Naive B cell (primary cell): ENCODE measurements at regions not wholly inside any gene's neighbourhood (a gene's known extent, or its start where the extent isn't known, plus 50 kb on each side); places are given as distances from the start of the nearest gene placed in this dataset.

Source experiments
- ATAC-seq, 2 donors: fragments of 150-1000 bp; cut with Tn5 transposase; 2 replicates each; pipeline ENCODE4 v1.10.0; 2021; ENCODE audit warnings: low read depth in 2 of 2, mild to moderate bottlenecking in 2 of 2, moderate library complexity in 2 of 2
- DNase-seq: peaks from one replicate; pipeline ENCODE4 v3.0.0; 2022
- H3K27ac Mint-ChIP-seq, 6 donors: one replicate each; pipeline ENCODE4 v1.8.0; 2020 to 2022; ENCODE audit warnings: mild to moderate bottlenecking in 6 of 6, mixed read lengths in 6 of 6, moderate library complexity in 5 of 6, inconsistent platforms in 2 of 6
- H3K27me3 Mint-ChIP-seq, 3 donors: one replicate each; pipeline ENCODE4 v1.8.0; 2021 to 2022; ENCODE audit warnings: mixed read lengths in 3 of 3, mild to moderate bottlenecking in 1 of 3
- H3K36me3 Mint-ChIP-seq, 2 donors: one replicate each; pipeline ENCODE4 v1.8.0; 2020 to 2022; ENCODE audit warnings: mixed read lengths in 2 of 2, inconsistent platforms in 1 of 2, mild to moderate bottlenecking in 1 of 2
- H3K4me1 Mint-ChIP-seq, 3 donors: one replicate each; pipeline ENCODE4 v1.8.0; 2020 to 2022; ENCODE audit warnings: mixed read lengths in 3 of 3, inconsistent platforms in 1 of 3, mild to moderate bottlenecking in 1 of 3, moderate library complexity in 1 of 3
- H3K4me3 Mint-ChIP-seq, 8 donors: one replicate each; pipeline ENCODE4 v1.8.0; 2020 to 2022; ENCODE audit warnings: mild to moderate bottlenecking in 8 of 8, mixed read lengths in 8 of 8, moderate library complexity in 8 of 8, inconsistent platforms in 2 of 8
- H3K9me3 Mint-ChIP-seq, 7 donors: one replicate each; pipeline ENCODE4 v1.8.0; 2020 to 2022; ENCODE audit warnings: mixed read lengths in 7 of 7, mild to moderate bottlenecking in 5 of 7, inconsistent platforms in 2 of 7, moderate library complexity in 1 of 7

- H3K27ac Mint-ChIP-seq: no peak overlapping the region
- H3K36me3 Mint-ChIP-seq: no peaks in the 10 kb centered on the region
- DNase-seq (no peak), ATAC-seq (no peak)
- no peaks in the 10 kb centered on the region for H3K4me1 Mint-ChIP-seq
- H3K9me3 Mint-ChIP-seq: peaks cover 0 to 6% (median 1%) of the 10 kb centered on the region in 7 donors
- H3K27me3 Mint-ChIP-seq: peaks cover 23 to 36% (median 25%) of the 10 kb centered on the region in 3 donors
- H3K4me3 Mint-ChIP-seq: no peak overlapping the region
Observed at GRCh38 chr13:26456650-26457049, 100.8 kb upstream of the WASF3 start.

- Mint-ChIP-seq H3K4me1 (no peaks in the 10 kb centered on the region), H3K36me3 (no peaks in the 10 kb centered on the region), H3K27me3 (peaks cover 29 to 40% (median 30%) of the 10 kb centered on the region in 3 donors), H3K27ac (no peak overlapping the region), H3K9me3 (peaks cover 0 to 6% (median 0%) of the 10 kb centered on the region in 7 donors), H3K4me3 (no peak overlapping the region)
- DNase-seq (no peak), ATAC-seq (no peak)
Observed at GRCh38 chr13:26457212-26457611, 100.3 kb upstream of the WASF3 start.

- no peaks in the 10 kb centered on the region for H3K36me3 Mint-ChIP-seq
- DNase-seq: no peak
- no peak for ATAC-seq
- H3K4me3 Mint-ChIP-seq: no peak overlapping the region
- H3K4me1 Mint-ChIP-seq: no peaks in the 10 kb centered on the region
- H3K9me3 Mint-ChIP-seq: peaks cover 0 to 2% (median 0%) of the 10 kb centered on the region in 7 donors
- peaks cover 31 to 34% (median 31%) of the 10 kb centered on the region in 3 donors for H3K27me3 Mint-ChIP-seq
- no peak overlapping the region for H3K27ac Mint-ChIP-seq
Observed at GRCh38 chr13:26458196-26458749, 99.2 kb upstream of the WASF3 start.

- DNase-seq: no peak
- Mint-ChIP-seq H3K9me3 (peaks cover 0 to 2% (median 0%) of the 10 kb centered on the region in 7 donors), H3K4me3 (no peak overlapping the region), H3K4me1 (no peaks in the 10 kb centered on the region), H3K27me3 (peaks cover 32 to 44% (median 41%) of the 10 kb centered on the region in 3 donors), H3K27ac (no peak overlapping the region), H3K36me3 (no peaks in the 10 kb centered on the region)
- no peak for ATAC-seq
Observed at GRCh38 chr13:26459276-26460131, 98.0 kb upstream of the WASF3 start.

- H3K4me3 Mint-ChIP-seq: no peak overlapping the region
- peaks cover 32 to 55% (median 46%) of the 10 kb centered on the region in 3 donors for H3K27me3 Mint-ChIP-seq
- peaks cover 0 to 2% (median 0%) of the 10 kb centered on the region in 7 donors for H3K9me3 Mint-ChIP-seq
- DNase-seq: no peak
- no peak for ATAC-seq
- H3K4me1 Mint-ChIP-seq: no peaks in the 10 kb centered on the region
- no peak overlapping the region for H3K27ac Mint-ChIP-seq
- no peaks in the 10 kb centered on the region for H3K36me3 Mint-ChIP-seq
Observed at GRCh38 chr13:26460648-26461047, 96.8 kb upstream of the WASF3 start.

- Mint-ChIP-seq H3K27me3 (peaks cover 19 to 59% (median 54%) of the 10 kb centered on the region in 3 donors), H3K4me1 (no peaks in the 10 kb centered on the region), H3K9me3 (peaks cover 0 to 2% (median 0%) of the 10 kb centered on the region in 7 donors), H3K4me3 (no peak overlapping the region), H3K27ac (no peak overlapping the region), H3K36me3 (no peaks in the 10 kb centered on the region)
- DNase-seq (no peak), ATAC-seq (no peak)
Observed at GRCh38 chr13:26463296-26463695, 94.2 kb upstream of the WASF3 start.

- H3K4me1 Mint-ChIP-seq: no peaks in the 10 kb centered on the region
- ATAC-seq (no peak), DNase-seq (no peak)
- H3K27ac Mint-ChIP-seq: no peak overlapping the region
- peaks cover 19 to 64% (median 57%) of the 10 kb centered on the region in 3 donors for H3K27me3 Mint-ChIP-seq
- H3K4me3 Mint-ChIP-seq: no peak overlapping the region
- peaks cover 0 to 2% (median 0%) of the 10 kb centered on the region in 7 donors for H3K9me3 Mint-ChIP-seq
- H3K36me3 Mint-ChIP-seq: no peaks in the 10 kb centered on the region
Observed at GRCh38 chr13:26463848-26464247, 93.6 kb upstream of the WASF3 start.

GRCh38 chr13:26465514-26465913 lies 92.0 kb upstream of the WASF3 start:
- H3K27ac Mint-ChIP-seq: peak overlapping the region in 2 of 6 donors; percentile 23 to 65
- no peaks in the 10 kb centered on the region for H3K4me1 Mint-ChIP-seq
- DNase-seq: no peak
- no peak for ATAC-seq
- H3K4me3 Mint-ChIP-seq: no peak overlapping the region
- H3K27me3 Mint-ChIP-seq: peaks cover 15 to 56% (median 46%) of the 10 kb centered on the region in 3 donors
- no peaks in the 10 kb centered on the region for H3K36me3 Mint-ChIP-seq
- peaks cover 0 to 2% (median 0%) of the 10 kb centered on the region in 7 donors for H3K9me3 Mint-ChIP-seq

GRCh38 chr13:26465954-26466353 lies 91.5 kb upstream of the WASF3 start:
- no peak overlapping the region for H3K4me3 Mint-ChIP-seq
- H3K27ac Mint-ChIP-seq: peak overlapping the region in 1 of 6 donors; percentile 36
- peaks cover 0 to 2% (median 0%) of the 10 kb centered on the region in 7 donors for H3K9me3 Mint-ChIP-seq
- DNase-seq (no peak), ATAC-seq (no peak)
- peaks cover 15 to 56% (median 46%) of the 10 kb centered on the region in 3 donors for H3K27me3 Mint-ChIP-seq
- no peaks in the 10 kb centered on the region for H3K4me1 Mint-ChIP-seq
- no peaks in the 10 kb centered on the region for H3K36me3 Mint-ChIP-seq

- H3K9me3 Mint-ChIP-seq: peaks cover 0 to 2% (median 0%) of the 10 kb centered on the region in 7 donors
- H3K36me3 Mint-ChIP-seq: no peaks in the 10 kb centered on the region
- H3K27me3 Mint-ChIP-seq: peaks cover 3 to 47% (median 38%) of the 10 kb centered on the region in 3 donors
- no peaks in the 10 kb centered on the region for H3K4me1 Mint-ChIP-seq
- no peak overlapping the region for H3K27ac Mint-ChIP-seq
- H3K4me3 Mint-ChIP-seq: no peak overlapping the region
- no peak for DNase-seq
- no peak for ATAC-seq
Observed at GRCh38 chr13:26468265-26468801, 89.2 kb upstream of the WASF3 start.

- DNase-seq: no peak
- H3K4me3 Mint-ChIP-seq: no peak overlapping the region
- no peak overlapping the region for H3K27ac Mint-ChIP-seq
- H3K9me3 Mint-ChIP-seq: peaks cover 0 to under 1% (median 0%) of the 10 kb centered on the region in 7 donors
- H3K4me1 Mint-ChIP-seq: no peaks in the 10 kb centered on the region
- no peak for ATAC-seq
- H3K36me3 Mint-ChIP-seq: no peaks in the 10 kb centered on the region
- H3K27me3 Mint-ChIP-seq: peaks cover 0 to 42% (median 36%) of the 10 kb centered on the region in 3 donors
Observed at GRCh38 chr13:26469602-26470001, 87.9 kb upstream of the WASF3 start.

GRCh38 chr13:26471807-26472206 lies 85.7 kb upstream of the WASF3 start:
- ATAC-seq (no peak), DNase-seq (no peak)
- peaks cover 0 to 38% (median 34%) of the 10 kb centered on the region in 3 donors for H3K27me3 Mint-ChIP-seq
- H3K9me3 Mint-ChIP-seq: no peaks in the 10 kb centered on the region
- H3K4me3 Mint-ChIP-seq: no peak overlapping the region
- H3K27ac Mint-ChIP-seq: no peak overlapping the region
- H3K36me3 Mint-ChIP-seq: no peaks in the 10 kb centered on the region
- peaks cover 0 to 13% (median 5%) of the 10 kb centered on the region in 3 donors for H3K4me1 Mint-ChIP-seq

GRCh38 chr13:26473571-26474230 lies 83.8 kb upstream of the WASF3 start:
- Mint-ChIP-seq H3K36me3 (no peaks in the 10 kb centered on the region), H3K4me3 (no peak overlapping the region), H3K27me3 (peaks cover 0 to 35% (median 23%) of the 10 kb centered on the region in 3 donors), H3K27ac (no peak overlapping the region), H3K9me3 (no peaks in the 10 kb centered on the region), H3K4me1 (peaks cover 0 to 13% (median 5%) of the 10 kb centered on the region in 3 donors)
- no peak for ATAC-seq
- DNase-seq: no peak
